H9 (cell line): ENCODE measurements at regions not wholly inside any gene's neighbourhood (a gene's known extent, or its start where the extent isn't known, plus 50 kb on each side); places are given as distances from the start of the nearest gene placed in this dataset.

Experiments used
- DNase-seq: peaks from one replicate; pipeline ENCODE4 v3.0.0-alpha.2; 2017
- H2AFZ ChIP-seq: one replicate; pipeline ENCODE4 v1.6.1; 2013; ENCODE audit warnings: mild to moderate bottlenecking, low read length, control low read depth, moderate library complexity
- H2AK5ac ChIP-seq: 2 replicates; pipeline ENCODE4 v1.6.1; 2013; ENCODE audit warnings: low read length, control low read depth, mixed read lengths; ENCODE audit not compliant: insufficient read length
- H2BK120ac ChIP-seq: one replicate; pipeline ENCODE4 v1.6.1; 2013; ENCODE audit warnings: low read depth, mild to moderate bottlenecking, low read length, control low read depth, inconsistent platforms; ENCODE audit not compliant: poor library complexity, severe bottlenecking
- H2BK12ac ChIP-seq: 2 replicates; pipeline ENCODE4 v1.6.1; 2013; ENCODE audit warnings: low read length, control low read depth, mixed read lengths, low read depth; ENCODE audit not compliant: insufficient read length
- H2BK15ac ChIP-seq: 2 replicates; pipeline ENCODE4 v1.6.1; 2013; ENCODE audit warnings: low read depth, low read length, control low read depth
- H2BK20ac ChIP-seq: one replicate; pipeline ENCODE4 v1.6.1; 2013; ENCODE audit warnings: low read depth, mild to moderate bottlenecking, low read length, control low read depth, inconsistent platforms; ENCODE audit not compliant: poor library complexity, severe bottlenecking
- H2BK5ac ChIP-seq: 2 replicates; pipeline ENCODE4 v1.6.1; 2013; ENCODE audit warnings: low read length, control low read depth, mixed read lengths; ENCODE audit not compliant: insufficient read length
- H3K14ac ChIP-seq: 2 replicates; pipeline ENCODE4 v1.6.1; 2013; ENCODE audit warnings: low read length, control low read depth; ENCODE audit not compliant: insufficient read depth
- H3K18ac ChIP-seq: 2 replicates; pipeline ENCODE4 v1.6.1; 2013; ENCODE audit warnings: low read depth, mild to moderate bottlenecking, mixed read lengths, low read length, control low read depth; ENCODE audit not compliant: insufficient read length
- H3K23ac ChIP-seq: 2 replicates; pipeline ENCODE4 v1.6.1; 2013; ENCODE audit warnings: low read length, control low read depth, mixed read lengths, low read depth; ENCODE audit not compliant: insufficient read length
- H3K23me2 ChIP-seq: 2 replicates; pipeline ENCODE4 v1.6.1; 2013; ENCODE audit warnings: low read depth, mild to moderate bottlenecking, mixed read lengths, low read length, control low read depth; ENCODE audit not compliant: insufficient read length, poor library complexity, severe bottlenecking
- H3K27ac ChIP-seq: 2 replicates; pipeline ENCODE4 v1.5.1; 2013; ENCODE audit warnings: low read length, control low read depth, mixed read lengths, low read depth; ENCODE audit not compliant: insufficient read length
- H3K27me3 ChIP-seq: 2 replicates; pipeline ENCODE4 v1.6.1; 2013; ENCODE audit warnings: low read length, control low read depth, inconsistent platforms; ENCODE audit not compliant: insufficient read depth
- H3K4ac ChIP-seq: 2 replicates; pipeline ENCODE4 v1.6.1; 2013; ENCODE audit warnings: low read depth, mild to moderate bottlenecking, control low read depth, inconsistent platforms, low read length, moderate library complexity
- H3K4me1 ChIP-seq: 2 replicates; pipeline ENCODE4 v1.6.1; 2013; ENCODE audit warnings: low read length, control low read depth, inconsistent platforms; ENCODE audit not compliant: insufficient read depth
- H3K4me2 ChIP-seq: 2 replicates; pipeline ENCODE4 v1.6.1; 2013; ENCODE audit warnings: low read length, control low read depth, mixed read lengths; ENCODE audit not compliant: insufficient read length, insufficient read depth
- H3K56ac ChIP-seq: 2 replicates; pipeline ENCODE4 v1.6.1; 2013; ENCODE audit warnings: low read depth, mild to moderate bottlenecking, mixed read lengths, low read length, control low read depth; ENCODE audit not compliant: insufficient read length
- H3K79me1 ChIP-seq: 2 replicates; pipeline ENCODE4 v1.6.1; 2013; ENCODE audit warnings: low read depth, mild to moderate bottlenecking, moderate library complexity, low read length, control low read depth, inconsistent platforms; ENCODE audit not compliant: insufficient read depth, poor library complexity, severe bottlenecking
- H3K79me2 ChIP-seq: 2 replicates; pipeline ENCODE4 v1.6.1; 2013; ENCODE audit warnings: low read length, control low read depth, inconsistent platforms; ENCODE audit not compliant: insufficient read depth
- H3K9ac ChIP-seq: 2 replicates; pipeline ENCODE4 v1.6.1; 2013; ENCODE audit warnings: low read length, control low read depth, mixed read lengths; ENCODE audit not compliant: insufficient read length; ENCODE audit errors: extremely low read depth
- H3K9me3 ChIP-seq: one replicate; pipeline ENCODE4 v1.6.1; 2013; ENCODE audit warnings: low read depth, low read length, inconsistent platforms; ENCODE audit not compliant: control insufficient read depth
- H3T11ph ChIP-seq: one replicate; pipeline ENCODE4 v1.6.1; 2013; ENCODE audit warnings: mild to moderate bottlenecking, low read length, control low read depth, inconsistent platforms
- H4K20me1 ChIP-seq: one replicate; pipeline ENCODE4 v1.6.1; 2013; ENCODE audit not compliant: control insufficient read depth, insufficient read length, insufficient read depth
- H4K5ac ChIP-seq: 2 replicates; pipeline ENCODE4 v1.6.1; 2013; ENCODE audit warnings: low read depth, mild to moderate bottlenecking, mixed read lengths, low read length, control low read depth; ENCODE audit not compliant: insufficient read length
- H4K8ac ChIP-seq: replicated peaks from 2 replicates; pipeline ENCODE4 v1.6.1; 2013; ENCODE audit warnings: low read length, control low read depth, mixed read lengths, low read depth; ENCODE audit not compliant: insufficient read length
- H4K91ac ChIP-seq: 2 replicates; pipeline ENCODE4 v1.6.1; 2013; ENCODE audit warnings: low read depth, mild to moderate bottlenecking, moderate library complexity, mixed read lengths, low read length, control low read depth; ENCODE audit not compliant: insufficient read length
- H3K27ac Mint-ChIP-seq, 3 experiments: 2 replicates in 2 of 3; 3 replicates in 1 of 3; pipeline ENCODE4 v1.8.0; 2020 to 2021; ENCODE audit warnings: mixed read lengths in 3 of 3, mild to moderate bottlenecking in 1 of 3, moderate library complexity in 1 of 3
- H3K27me3 Mint-ChIP-seq: 2 replicates; pipeline ENCODE4 v1.8.0; 2021; ENCODE audit warnings: low read depth, mild to moderate bottlenecking, moderate library complexity, mixed read lengths
- H3K36me3 Mint-ChIP-seq, 3 experiments: 2 replicates in 2 of 3; 3 replicates in 1 of 3; pipeline ENCODE4 v1.8.0; 2020 to 2021; ENCODE audit warnings: low read depth in 3 of 3, mixed read lengths in 3 of 3; ENCODE audit not compliant: insufficient read depth in 1 of 3
- H3K4me1 Mint-ChIP-seq, 2 experiments: 2 replicates each; pipeline ENCODE4 v1.8.0; 2020; ENCODE audit warnings: mixed read lengths in 2 of 2
- H3K4me3 Mint-ChIP-seq, 2 experiments: 2 replicates in 1 of 2; 3 replicates in 1 of 2; pipeline ENCODE4 v1.8.0; 2020 to 2021; ENCODE audit warnings: mild to moderate bottlenecking in 2 of 2, mixed read lengths in 2 of 2, moderate library complexity in 1 of 2
- H3K9me3 Mint-ChIP-seq, 2 experiments: 2 replicates in 1 of 2; 3 replicates in 1 of 2; pipeline ENCODE4 v1.8.0; 2020; ENCODE audit warnings: mild to moderate bottlenecking in 2 of 2, mixed read lengths in 2 of 2, moderate library complexity in 1 of 2
- CTCF ChIP-seq: fragments of 200-600 bp; sonication (generic); conservative IDR thresholded peaks from 3 replicates; pipeline ENCODE4 v1.8.0; 2021; ENCODE audit warnings: antibody characterized with exemption, mild to moderate bottlenecking
- WGBS: extraction: QIAGEN DNeasy Blood & Tissue Kit; methylation state at CpG from one replicate; pipeline ENCODE4 v1.1.7; 2013; ENCODE audit warnings: missing lambda C conversion rate, low lambda C conversion rate, mixed read lengths; ENCODE audit not compliant: insufficient read length; ENCODE audit errors: extremely low coverage; 5-methylcytosine and 5-hydroxymethylcytosine counted together

- no peak overlapping the region for H3K18ac ChIP-seq
- peaks cover under 1 to 5% of the 10 kb centered on the region in 2 experiments; a peak in 4 of 5 replicates for H3K9me3 Mint-ChIP-seq
- no peak overlapping the region for H2BK20ac ChIP-seq
- H3K23ac ChIP-seq = no peak overlapping the region
- no peak overlapping the region for H3K4me3 Mint-ChIP-seq
- H4K8ac ChIP-seq = no peak overlapping the region
- H3K56ac ChIP-seq = no peak overlapping the region
- H4K5ac ChIP-seq = peak overlapping the region; percentile 53
- no peak overlapping the region for H3K14ac ChIP-seq
- H3K27me3 Mint-ChIP-seq = peaks cover 10% of the 10 kb centered on the region; the same call in 1 of the 2 replicates
- WGBS = no CpG with 5 or more reads among the region's 4 CpGs
- H3K27ac Mint-ChIP-seq = no peak overlapping the region
- H3K79me1 ChIP-seq = no peaks in the 10 kb centered on the region
- no peaks in the 10 kb centered on the region for H3K23me2 ChIP-seq
- no peak overlapping the region for H3K9ac ChIP-seq
- peak; percentile 25 for DNase-seq
- no peak overlapping the region for H3T11ph ChIP-seq
- H3K4me2 ChIP-seq = no peak overlapping the region
- H3K4ac ChIP-seq = no peak overlapping the region
- no peak overlapping the region for H2AK5ac ChIP-seq
- no peak overlapping the region for H2BK12ac ChIP-seq
- no peaks in the 10 kb centered on the region for H3K4me1 Mint-ChIP-seq
- H2AFZ ChIP-seq = no peak overlapping the region
- no peaks in the 10 kb centered on the region for H3K9me3 ChIP-seq
- no peaks in the 10 kb centered on the region for H4K20me1 ChIP-seq
- TF ChIP-seq CTCF = no peak
- H2BK5ac ChIP-seq = no peak overlapping the region
- H3K4me1 ChIP-seq = no peaks in the 10 kb centered on the region
- no peaks in the 10 kb centered on the region; a peak in 1 of 7 replicates for H3K36me3 Mint-ChIP-seq
- no peaks in the 10 kb centered on the region for H3K27me3 ChIP-seq
- no peak overlapping the region for H3K27ac ChIP-seq
- no peak overlapping the region for H2BK15ac ChIP-seq
- no peak overlapping the region for H4K91ac ChIP-seq
- H3K79me2 ChIP-seq = no peaks in the 10 kb centered on the region
- H2BK120ac ChIP-seq = no peak overlapping the region
These were observed 376.1 kb downstream of the SEC14L1 start for GRCh38 chr17:77516902-77517301.
